ENCODE measurements at regions not wholly inside any gene's neighbourhood (a gene's known extent, or its start where the extent isn't known, plus 50 kb on each side); places are given as distances from the start of the nearest gene placed in this dataset.
A peak's percentile ranks its signal among the peaks of the same experiment; 100 is the strongest.
"Not testable (repeated sequence)": the region's sequence is repeated elsewhere in the genome, so short reads cannot be mapped to it uniquely, and the experiment has no call there.

DNA sequence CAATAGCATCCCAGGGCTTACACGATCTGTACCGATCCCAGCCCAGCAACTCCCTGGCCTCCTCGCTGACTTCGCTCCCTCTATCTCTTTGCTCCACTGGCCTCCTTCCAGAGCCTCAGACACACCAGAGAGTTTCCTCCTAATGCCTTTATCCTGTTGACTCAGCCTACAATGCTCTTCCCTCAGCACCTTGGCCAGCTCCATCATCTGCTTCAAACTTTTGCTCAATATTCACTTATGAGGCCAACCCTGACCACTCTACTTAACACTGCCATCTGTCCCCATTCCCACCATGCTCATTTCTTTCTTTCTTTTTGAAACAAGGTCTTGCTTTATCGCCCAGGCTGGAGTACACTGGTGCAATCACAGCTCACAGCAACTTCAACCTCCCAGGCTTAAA lies 180.9 kb downstream of the CEP170 start:
- H3K9me3 ChIP-seq (ENCODE audit: severe bottlenecking); H3K36me3 ChIP-seq (ENCODE audit: low read depth); ATAC-seq (ENCODE audit: low read depth); DNase-seq (ENCODE audit: low spot score); H3K27me3 ChIP-seq (ENCODE audit: insufficient read depth, poor library complexity, severe bottlenecking); H3K27ac ChIP-seq (ENCODE audit: poor library complexity, severe bottlenecking); H3K4me3 ChIP-seq (ENCODE audit: severe bottlenecking); H3K4me1 ChIP-seq (ENCODE audit: insufficient read depth, poor library complexity, severe bottlenecking): not testable (repeated sequence)

DNA sequence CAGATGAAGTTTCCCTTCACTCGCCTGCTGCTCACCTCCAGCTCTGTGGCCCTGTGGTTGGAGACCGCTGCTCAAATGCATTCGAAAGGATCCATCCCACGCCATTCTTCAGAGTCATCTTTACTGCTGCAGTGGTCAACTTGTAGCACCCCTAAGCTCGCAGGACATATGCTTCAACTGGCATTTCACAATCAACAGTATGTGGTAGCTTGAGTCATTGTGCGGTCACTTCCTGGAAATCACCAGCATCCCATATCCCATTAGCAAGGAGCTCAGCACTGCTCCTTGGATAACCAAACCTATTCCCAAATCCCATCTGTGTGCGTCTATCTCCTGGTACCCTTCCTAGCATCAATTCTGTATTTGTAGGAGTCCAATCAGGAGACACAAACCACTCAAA lies 188.0 kb downstream of the CEP170 start:
- H3K27me3 ChIP-seq (ENCODE audit: insufficient read depth, poor library complexity, severe bottlenecking); H3K36me3 ChIP-seq (ENCODE audit: low read depth); H3K4me3 ChIP-seq (ENCODE audit: severe bottlenecking); H3K27ac ChIP-seq (ENCODE audit: poor library complexity, severe bottlenecking); H3K4me1 ChIP-seq (ENCODE audit: insufficient read depth, poor library complexity, severe bottlenecking); ATAC-seq (ENCODE audit: low read depth); H3K9me3 ChIP-seq (ENCODE audit: severe bottlenecking); DNase-seq (ENCODE audit: low spot score): not testable (repeated sequence)

DNA sequence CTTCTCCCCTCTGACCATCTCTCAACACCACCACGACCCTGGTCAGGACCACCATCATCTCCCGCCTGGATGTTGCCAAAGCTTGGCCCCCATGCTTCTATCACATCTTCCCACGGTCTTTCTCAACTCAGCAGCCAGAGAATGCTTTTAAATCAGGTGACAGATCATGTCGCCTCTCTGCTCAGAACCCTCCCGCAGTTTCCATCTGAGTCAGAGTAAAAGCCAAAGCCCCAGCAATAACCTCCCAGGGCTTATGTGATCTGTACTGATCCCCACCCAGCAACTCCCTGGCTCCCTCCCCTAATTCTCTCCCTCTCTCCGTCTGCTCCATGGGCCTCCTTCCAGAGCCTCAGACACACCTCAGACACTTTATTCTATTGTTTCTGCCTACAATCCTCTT lies 193.1 kb downstream of the CEP170 start:
- not testable (repeated sequence) for H3K27ac ChIP-seq (ENCODE audit: poor library complexity, severe bottlenecking); DNase-seq (ENCODE audit: low spot score); H3K4me1 ChIP-seq (ENCODE audit: insufficient read depth, poor library complexity, severe bottlenecking); H3K27me3 ChIP-seq (ENCODE audit: insufficient read depth, poor library complexity, severe bottlenecking); ATAC-seq (ENCODE audit: low read depth); H3K9me3 ChIP-seq (ENCODE audit: severe bottlenecking); H3K4me3 ChIP-seq (ENCODE audit: severe bottlenecking); H3K36me3 ChIP-seq (ENCODE audit: low read depth)

DNA sequence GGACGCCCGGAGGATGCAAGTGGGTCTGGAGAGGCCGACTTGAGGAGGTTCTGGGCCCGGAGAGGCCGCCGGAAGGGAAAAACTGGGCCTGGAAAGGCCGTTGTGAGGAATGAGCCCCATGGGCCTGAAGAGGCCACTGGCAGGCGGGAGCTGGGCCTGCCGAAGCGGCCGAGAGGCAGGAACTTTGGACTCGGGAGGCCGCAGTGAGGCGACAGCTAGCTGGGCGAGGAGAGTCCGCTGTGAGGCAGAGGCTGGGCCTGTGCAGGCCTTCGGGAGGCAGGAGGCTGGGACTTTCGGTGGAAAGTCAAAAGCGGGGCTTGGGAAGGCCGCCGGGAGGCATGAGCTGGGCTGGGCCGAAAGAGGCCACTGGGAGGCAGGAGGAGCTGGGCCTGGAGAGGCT lies 199.6 kb downstream of the CEP170 start:
- not testable (repeated sequence) for H3K4me3 ChIP-seq (ENCODE audit: severe bottlenecking); ATAC-seq (ENCODE audit: low read depth); H3K27me3 ChIP-seq (ENCODE audit: insufficient read depth, poor library complexity, severe bottlenecking); H3K9me3 ChIP-seq (ENCODE audit: severe bottlenecking); H3K36me3 ChIP-seq (ENCODE audit: low read depth); H3K4me1 ChIP-seq (ENCODE audit: insufficient read depth, poor library complexity, severe bottlenecking); H3K27ac ChIP-seq (ENCODE audit: poor library complexity, severe bottlenecking)
- peak; percentile 29 for DNase-seq (ENCODE audit: low spot score)

DNA sequence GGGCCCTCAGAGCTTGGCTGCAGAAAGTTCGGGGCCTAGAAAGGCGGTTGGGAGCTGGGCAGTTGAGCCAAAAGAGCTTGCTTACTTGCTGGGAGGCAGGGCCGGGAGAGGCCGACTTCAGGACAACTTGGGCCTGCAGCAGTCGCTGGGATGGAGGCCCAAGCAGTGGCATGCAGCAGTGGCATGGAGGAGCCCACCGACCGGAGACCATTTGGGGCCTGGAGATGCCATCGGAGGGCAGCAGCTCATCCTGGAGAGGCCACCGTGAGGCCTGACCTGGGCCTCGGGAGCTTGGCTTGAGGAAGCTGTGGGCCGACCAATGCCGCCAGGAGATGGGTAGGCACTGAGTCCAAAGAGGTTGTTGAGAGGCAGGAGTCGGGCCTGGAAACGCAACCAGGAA lies 200.0 kb downstream of the CEP170 start:
- not testable (repeated sequence) for H3K9me3 ChIP-seq (ENCODE audit: severe bottlenecking); H3K4me3 ChIP-seq (ENCODE audit: severe bottlenecking); H3K36me3 ChIP-seq (ENCODE audit: low read depth); ATAC-seq (ENCODE audit: low read depth); H3K4me1 ChIP-seq (ENCODE audit: insufficient read depth, poor library complexity, severe bottlenecking); H3K27me3 ChIP-seq (ENCODE audit: insufficient read depth, poor library complexity, severe bottlenecking); H3K27ac ChIP-seq (ENCODE audit: poor library complexity, severe bottlenecking)
- DNase-seq (ENCODE audit: low spot score), result peak; percentile 19

DNA sequence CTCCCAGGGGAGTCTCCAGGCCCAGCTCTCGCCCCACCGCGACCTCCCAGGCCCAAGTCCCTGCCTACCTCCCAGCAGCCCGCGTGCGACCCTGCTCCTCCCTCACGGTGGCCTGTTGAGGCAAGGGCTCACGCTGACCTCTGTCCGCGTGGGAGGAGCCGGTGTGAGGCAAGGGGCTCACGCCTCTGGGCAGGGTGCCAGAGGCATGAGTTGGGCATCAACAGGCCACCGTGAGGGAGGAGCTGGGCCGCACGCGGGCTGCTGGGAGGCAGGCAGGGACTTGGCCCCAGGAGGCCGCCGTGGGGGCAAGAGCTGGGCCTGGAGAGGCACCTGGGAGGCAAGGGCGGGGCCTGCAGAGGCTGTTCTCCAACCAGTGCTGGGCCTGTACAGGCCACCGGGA lies 200.4 kb downstream of the CEP170 start:
- not testable (repeated sequence) for ATAC-seq (ENCODE audit: low read depth); H3K36me3 ChIP-seq (ENCODE audit: low read depth); H3K4me3 ChIP-seq (ENCODE audit: severe bottlenecking); H3K9me3 ChIP-seq (ENCODE audit: severe bottlenecking); DNase-seq (ENCODE audit: low spot score); H3K27ac ChIP-seq (ENCODE audit: poor library complexity, severe bottlenecking); H3K4me1 ChIP-seq (ENCODE audit: insufficient read depth, poor library complexity, severe bottlenecking); H3K27me3 ChIP-seq (ENCODE audit: insufficient read depth, poor library complexity, severe bottlenecking)

DNA sequence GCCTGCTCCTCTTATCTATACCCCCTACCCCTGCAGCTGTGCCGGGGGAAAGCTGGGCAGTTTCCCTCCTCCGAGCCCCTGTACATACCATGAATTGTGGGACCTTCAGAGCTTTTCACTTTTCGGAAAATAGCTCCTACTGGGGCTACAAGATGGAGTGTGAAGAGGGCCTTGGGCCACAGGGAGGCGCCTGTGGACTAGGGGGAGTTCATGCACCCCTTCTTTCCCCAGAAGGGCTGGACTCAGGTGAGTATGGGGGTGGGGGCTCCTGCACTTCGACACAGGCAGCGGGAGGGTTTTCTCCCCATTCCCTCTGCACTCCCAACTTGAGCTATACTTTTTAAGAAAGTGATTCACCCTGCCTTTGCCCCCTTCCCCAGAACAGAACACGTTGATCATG lies 202.0 kb downstream of the CEP170 start:
- H3K27me3 ChIP-seq (ENCODE audit: insufficient read depth, poor library complexity, severe bottlenecking); H3K27ac ChIP-seq (ENCODE audit: poor library complexity, severe bottlenecking); H3K36me3 ChIP-seq (ENCODE audit: low read depth); H3K4me1 ChIP-seq (ENCODE audit: insufficient read depth, poor library complexity, severe bottlenecking); H3K4me3 ChIP-seq (ENCODE audit: severe bottlenecking); DNase-seq (ENCODE audit: low spot score); H3K9me3 ChIP-seq (ENCODE audit: severe bottlenecking); ATAC-seq (ENCODE audit: low read depth): not testable (repeated sequence)

DNA sequence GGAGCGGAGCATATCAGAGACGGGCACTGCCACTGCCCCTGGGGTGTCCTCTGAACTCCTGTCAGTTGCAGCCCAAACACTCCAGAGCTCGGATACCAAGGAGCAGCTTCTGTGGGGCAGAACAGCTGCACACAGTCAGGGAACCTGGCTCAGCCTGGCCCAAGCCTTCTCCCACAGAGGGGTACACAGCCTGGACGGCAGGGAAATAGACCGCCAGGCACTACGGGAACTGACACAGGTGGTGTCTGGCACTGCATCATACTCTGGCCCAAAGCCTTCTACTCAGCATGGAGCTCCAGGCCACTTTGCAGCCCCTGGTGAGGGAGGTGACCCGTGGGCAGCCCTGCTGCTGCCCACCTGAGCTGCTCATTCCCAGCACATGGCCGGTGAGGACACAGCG lies 204.5 kb downstream of the CEP170 start:
- not testable (repeated sequence) for ATAC-seq (ENCODE audit: low read depth); H3K36me3 ChIP-seq (ENCODE audit: low read depth); DNase-seq (ENCODE audit: low spot score); H3K9me3 ChIP-seq (ENCODE audit: severe bottlenecking); H3K4me1 ChIP-seq (ENCODE audit: insufficient read depth, poor library complexity, severe bottlenecking); H3K4me3 ChIP-seq (ENCODE audit: severe bottlenecking); H3K27ac ChIP-seq (ENCODE audit: poor library complexity, severe bottlenecking); H3K27me3 ChIP-seq (ENCODE audit: insufficient read depth, poor library complexity, severe bottlenecking)

DNA sequence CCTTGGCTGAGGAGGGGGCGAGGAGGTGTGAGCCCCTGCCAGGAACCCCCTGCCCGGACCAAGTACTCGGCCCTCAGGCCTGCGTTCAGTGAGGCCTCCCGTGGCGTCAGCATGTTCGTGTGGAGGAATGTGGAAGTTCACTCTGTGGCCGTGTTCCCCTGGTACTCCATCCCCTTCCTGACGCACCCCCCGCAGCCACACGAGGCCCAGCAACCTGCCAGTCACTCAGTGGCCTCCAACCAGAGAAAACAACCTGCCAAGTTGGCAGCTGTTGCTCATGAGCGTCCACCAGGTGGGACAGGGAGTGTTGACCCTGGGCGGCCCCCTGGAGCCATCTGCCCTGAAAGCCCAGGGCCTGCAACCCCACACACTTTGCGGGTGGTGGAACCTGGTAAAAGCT lies 205.4 kb downstream of the CEP170 start:
- not testable (repeated sequence) for DNase-seq (ENCODE audit: low spot score); H3K27ac ChIP-seq (ENCODE audit: poor library complexity, severe bottlenecking); H3K4me3 ChIP-seq (ENCODE audit: severe bottlenecking); ATAC-seq (ENCODE audit: low read depth); H3K4me1 ChIP-seq (ENCODE audit: insufficient read depth, poor library complexity, severe bottlenecking); H3K9me3 ChIP-seq (ENCODE audit: severe bottlenecking); H3K27me3 ChIP-seq (ENCODE audit: insufficient read depth, poor library complexity, severe bottlenecking); H3K36me3 ChIP-seq (ENCODE audit: low read depth)

DNA sequence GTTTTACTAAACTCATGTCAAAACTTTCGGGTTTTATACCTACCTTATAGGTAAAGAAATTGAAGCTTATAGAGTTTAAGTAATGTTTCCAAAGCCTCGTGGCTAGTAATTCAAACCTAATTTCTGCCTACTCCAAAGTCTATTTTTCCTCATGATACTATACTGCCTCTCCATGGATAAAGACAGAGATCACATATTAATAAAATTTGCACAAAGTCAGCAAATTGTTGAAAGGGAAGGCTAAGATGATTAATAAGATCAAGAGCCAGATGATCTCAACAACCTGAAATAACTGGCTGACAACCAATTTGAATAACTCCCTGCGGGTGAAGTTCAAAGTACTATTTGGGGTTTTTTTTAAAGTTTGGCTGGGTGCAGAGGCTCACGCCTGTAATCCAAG lies 233.7 kb downstream of the CEP170 start:
- not testable (repeated sequence) for H3K9me3 ChIP-seq (ENCODE audit: severe bottlenecking); H3K4me1 ChIP-seq (ENCODE audit: insufficient read depth, poor library complexity, severe bottlenecking); H3K27ac ChIP-seq (ENCODE audit: poor library complexity, severe bottlenecking); H3K27me3 ChIP-seq (ENCODE audit: insufficient read depth, poor library complexity, severe bottlenecking); DNase-seq (ENCODE audit: low spot score); ATAC-seq (ENCODE audit: low read depth); H3K36me3 ChIP-seq (ENCODE audit: low read depth); H3K4me3 ChIP-seq (ENCODE audit: severe bottlenecking)

DNA sequence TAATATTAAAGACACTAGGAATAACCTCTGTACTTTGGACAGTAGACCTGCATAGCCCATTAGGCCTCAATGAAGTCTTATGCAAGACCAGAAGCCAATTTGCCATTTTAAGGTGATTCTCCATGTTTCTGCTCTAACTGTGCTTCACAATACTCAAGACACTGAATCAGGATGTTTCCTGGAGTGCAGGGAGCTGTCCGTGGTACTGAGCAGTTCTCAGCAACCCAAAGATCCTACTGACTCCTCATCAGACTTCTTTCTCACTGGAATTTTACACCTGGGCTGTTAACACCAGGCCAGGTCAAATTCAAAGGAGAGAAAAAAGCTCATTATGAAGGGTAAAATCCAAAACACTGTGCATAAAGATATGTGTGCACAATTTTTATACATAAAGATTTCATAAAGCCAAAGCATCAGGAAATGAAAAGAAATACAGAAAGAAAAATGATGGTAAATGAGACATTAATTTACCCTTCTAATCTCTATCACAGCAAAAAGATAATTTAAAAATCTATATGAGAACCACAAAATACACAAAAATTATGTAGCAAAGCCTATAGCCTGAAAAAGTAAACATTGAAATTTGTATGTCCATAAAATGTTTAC lies 235.9 kb downstream of the CEP170 start:
- ATAC-seq (ENCODE audit: low read depth); H3K4me1 ChIP-seq (ENCODE audit: insufficient read depth, poor library complexity, severe bottlenecking); H3K27ac ChIP-seq (ENCODE audit: poor library complexity, severe bottlenecking); H3K4me3 ChIP-seq (ENCODE audit: severe bottlenecking); H3K36me3 ChIP-seq (ENCODE audit: low read depth); DNase-seq (ENCODE audit: low spot score); H3K9me3 ChIP-seq (ENCODE audit: severe bottlenecking); H3K27me3 ChIP-seq (ENCODE audit: insufficient read depth, poor library complexity, severe bottlenecking): not testable (repeated sequence)

All from RWPE2 (cell line).